Lower lobe of right lung (tissue), 2 donors: ENCODE measurements at regions not wholly inside any gene's neighbourhood (a gene's known extent, or its start where the extent isn't known, plus 50 kb on each side); places are given as distances from the start of the nearest gene placed in this dataset.

ENCODE experiments used
- ATAC-seq, 2 donors: fragments of 200-7000 bp; cut with Tn5 transposase; one replicate each; pipeline ENCODE4 v1.9.1; 2020 to 2022; ENCODE audit warnings: mild to moderate bottlenecking in 2 of 2, moderate library complexity in 2 of 2
- DNase-seq: peaks from one replicate; pipeline ENCODE4 v3.0.0-alpha.2; 2020
- H3K27ac ChIP-seq: fragments of 200-600 bp; one replicate; pipeline ENCODE4 v1.8.0; 2022
- H3K27me3 ChIP-seq: fragments of 200-600 bp; one replicate; pipeline ENCODE4 v1.8.0; 2022; ENCODE audit warnings: low read depth
- H3K36me3 ChIP-seq: fragments of 200-600 bp; one replicate; pipeline ENCODE4 v1.8.0; 2022; ENCODE audit warnings: mild to moderate bottlenecking
- H3K4me1 ChIP-seq: fragments of 200-600 bp; one replicate; pipeline ENCODE4 v1.8.0; 2022
- H3K4me3 ChIP-seq: fragments of 200-600 bp; one replicate; pipeline ENCODE4 v1.8.0; 2022; ENCODE audit warnings: mild to moderate bottlenecking
- H3K9me3 ChIP-seq: fragments of 200-600 bp; one replicate; pipeline ENCODE4 v1.8.0; 2022
- intact Hi-C: fragments of 100-400 bp; cut with DNase I; formaldehyde crosslinking; loops from one replicate; pipeline ENCODE4 v1.11.0; 2022
- TF ChIP-seq, protein P1 (sequence below): fragments of 200-600 bp; IDR thresholded peaks from one replicate; pipeline ENCODE4 v1.8.0; 2022; ENCODE audit warnings: antibody characterized with exemption, mild to moderate bottlenecking
- donor health status: DM: no; HTN: yes; CAD: no; lungs with severe emphysema.

DNA sequence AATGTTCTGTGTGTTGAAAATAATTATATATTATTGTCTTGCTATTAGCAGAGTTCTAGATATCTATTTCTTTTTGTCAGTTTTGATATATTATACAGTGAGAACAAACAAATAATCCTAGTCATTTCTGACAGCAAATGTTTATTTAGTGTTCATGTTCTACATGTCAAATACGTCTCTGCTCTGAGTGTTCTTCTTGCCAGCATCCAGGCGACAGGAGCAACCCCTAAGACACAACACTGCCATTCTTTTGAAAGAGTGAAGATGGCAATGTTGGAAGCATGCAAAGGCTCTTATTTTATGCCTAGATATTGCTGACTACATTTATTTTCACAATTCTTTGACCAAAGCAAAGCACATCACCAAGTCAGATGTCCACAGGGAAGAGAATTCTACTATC lies 1556.6 kb upstream of the TMEFF2 start:
- H3K27me3 ChIP-seq: no peaks in the 10 kb centered on the region
- no peak overlapping the region for H3K27ac ChIP-seq
- H3K4me3 ChIP-seq: no peak overlapping the region
- H3K9me3 ChIP-seq: no peaks in the 10 kb centered on the region
- no peaks in the 10 kb centered on the region for H3K4me1 ChIP-seq
- no peaks in the 10 kb centered on the region for H3K36me3 ChIP-seq
- ATAC-seq (no peak), DNase-seq (no peak)
- intact Hi-C loops: no loop called here
- TF ChIP-seq, protein P1, sequence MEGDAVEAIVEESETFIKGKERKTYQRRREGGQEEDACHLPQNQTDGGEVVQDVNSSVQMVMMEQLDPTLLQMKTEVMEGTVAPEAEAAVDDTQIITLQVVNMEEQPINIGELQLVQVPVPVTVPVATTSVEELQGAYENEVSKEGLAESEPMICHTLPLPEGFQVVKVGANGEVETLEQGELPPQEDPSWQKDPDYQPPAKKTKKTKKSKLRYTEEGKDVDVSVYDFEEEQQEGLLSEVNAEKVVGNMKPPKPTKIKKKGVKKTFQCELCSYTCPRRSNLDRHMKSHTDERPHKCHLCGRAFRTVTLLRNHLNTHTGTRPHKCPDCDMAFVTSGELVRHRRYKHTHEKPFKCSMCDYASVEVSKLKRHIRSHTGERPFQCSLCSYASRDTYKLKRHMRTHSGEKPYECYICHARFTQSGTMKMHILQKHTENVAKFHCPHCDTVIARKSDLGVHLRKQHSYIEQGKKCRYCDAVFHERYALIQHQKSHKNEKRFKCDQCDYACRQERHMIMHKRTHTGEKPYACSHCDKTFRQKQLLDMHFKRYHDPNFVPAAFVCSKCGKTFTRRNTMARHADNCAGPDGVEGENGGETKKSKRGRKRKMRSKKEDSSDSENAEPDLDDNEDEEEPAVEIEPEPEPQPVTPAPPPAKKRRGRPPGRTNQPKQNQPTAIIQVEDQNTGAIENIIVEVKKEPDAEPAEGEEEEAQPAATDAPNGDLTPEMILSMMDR: no peak

DNA sequence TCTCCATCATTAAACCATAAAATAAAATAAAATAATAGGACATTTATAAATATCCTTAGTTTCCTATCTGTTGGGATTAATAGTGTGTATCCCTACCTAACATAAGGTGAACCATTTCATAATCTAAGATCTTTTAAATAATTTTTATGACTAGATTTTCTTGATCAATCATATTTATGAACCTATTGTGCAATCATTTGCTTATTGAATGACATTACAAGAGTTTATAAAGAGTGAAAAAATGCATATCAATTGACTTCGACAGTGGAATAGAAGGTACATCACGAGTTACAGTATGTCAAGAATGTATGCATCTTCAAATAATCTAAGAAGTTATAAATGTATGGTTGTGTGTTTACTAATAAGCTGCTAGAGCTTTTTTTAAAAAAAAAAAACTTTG lies 1554.8 kb upstream of the TMEFF2 start:
- Histone ChIP-seq H3K36me3 (no peaks in the 10 kb centered on the region), H3K27ac (no peak overlapping the region), H3K9me3 (no peaks in the 10 kb centered on the region), H3K4me3 (no peak overlapping the region), H3K4me1 (no peaks in the 10 kb centered on the region), H3K27me3 (no peaks in the 10 kb centered on the region)
- no peak for DNase-seq
- TF ChIP-seq, protein P1: no peak
- intact Hi-C loops: no loop called here
- ATAC-seq: no peak

DNA sequence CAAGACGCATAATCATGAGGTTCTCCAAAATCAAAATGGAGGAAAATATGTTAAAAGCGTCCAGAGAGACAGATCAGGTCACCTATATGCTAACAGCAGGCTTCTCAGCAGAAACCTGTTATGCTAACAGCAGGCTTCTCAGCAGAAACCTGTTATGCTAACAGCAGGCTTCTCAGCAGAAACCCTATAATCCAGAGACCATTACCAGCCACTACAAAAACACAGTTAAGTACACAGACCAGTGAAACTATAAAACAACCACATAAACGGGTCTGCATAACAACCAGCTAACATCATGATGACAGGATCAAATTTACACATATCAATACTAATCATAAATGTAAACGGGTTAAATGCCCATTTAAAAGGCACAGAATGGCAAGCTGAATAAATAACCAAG lies 1548.4 kb upstream of the TMEFF2 start:
- TF ChIP-seq, protein P1: no peak
- H3K9me3 ChIP-seq: no peaks in the 10 kb centered on the region
- ATAC-seq (no peak), DNase-seq (no peak)
- no peaks in the 10 kb centered on the region for H3K4me1 ChIP-seq
- no peaks in the 10 kb centered on the region for H3K36me3 ChIP-seq
- no peaks in the 10 kb centered on the region for H3K27me3 ChIP-seq
- no peak overlapping the region for H3K4me3 ChIP-seq
- intact Hi-C loops: no loop called here
- H3K27ac ChIP-seq: no peak overlapping the region

DNA sequence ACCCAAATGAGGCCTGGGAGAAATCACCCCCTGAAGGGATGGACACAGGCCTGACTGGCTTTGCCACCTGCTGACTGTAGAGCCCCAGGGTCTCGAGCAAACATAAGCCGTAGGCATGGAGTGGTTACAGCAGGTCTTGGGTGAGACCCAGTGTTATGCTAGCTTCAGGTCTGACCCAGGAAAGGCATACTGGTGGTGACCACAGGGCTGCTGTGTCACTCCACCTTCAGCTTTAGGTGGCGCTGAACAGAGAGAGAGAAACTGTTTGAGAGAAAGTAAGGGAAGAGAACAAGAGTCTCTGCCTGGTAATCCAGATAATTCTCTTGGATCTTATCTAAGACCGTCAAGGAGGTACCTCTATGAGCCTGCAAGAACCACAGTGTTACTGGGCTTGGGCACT lies 1544.2 kb upstream of the TMEFF2 start:
- H3K27ac ChIP-seq: no peak overlapping the region
- H3K4me3 ChIP-seq: no peak overlapping the region
- ATAC-seq (no peak), DNase-seq (no peak)
- H3K36me3 ChIP-seq: no peaks in the 10 kb centered on the region
- intact Hi-C loops: no loop called here
- H3K9me3 ChIP-seq: no peaks in the 10 kb centered on the region
- H3K4me1 ChIP-seq: no peaks in the 10 kb centered on the region
- TF ChIP-seq, protein P1: no peak
- no peaks in the 10 kb centered on the region for H3K27me3 ChIP-seq

DNA sequence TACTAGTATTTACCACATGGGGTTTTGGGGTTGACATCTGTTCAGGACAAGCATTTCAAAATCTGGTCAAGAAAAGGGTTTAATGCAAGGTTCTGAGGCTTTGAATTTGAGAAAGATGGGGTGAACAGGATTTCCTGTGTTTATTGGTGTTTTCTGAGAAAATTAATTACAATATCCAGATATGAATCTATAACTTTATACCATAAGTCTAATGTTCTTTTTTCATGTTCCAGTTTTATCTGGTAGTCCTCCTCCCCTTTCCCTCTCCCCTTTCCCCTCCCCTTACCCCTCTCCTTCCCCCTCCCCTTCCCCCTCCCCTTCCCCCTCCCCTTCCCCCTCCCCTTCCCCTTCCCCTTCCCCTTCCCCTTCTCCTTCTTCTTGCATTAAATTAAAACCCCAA lies 1518.2 kb upstream of the TMEFF2 start:
- TF ChIP-seq, protein P1: no peak
- H3K4me1 ChIP-seq: no peaks in the 10 kb centered on the region
- H3K27me3 ChIP-seq: no peaks in the 10 kb centered on the region
- no peak for ATAC-seq
- no peak overlapping the region for H3K4me3 ChIP-seq
- intact Hi-C loops: no loop called here
- H3K27ac ChIP-seq: no peak overlapping the region
- DNase-seq: no peak
- no peaks in the 10 kb centered on the region for H3K36me3 ChIP-seq
- H3K9me3 ChIP-seq: no peaks in the 10 kb centered on the region

DNA sequence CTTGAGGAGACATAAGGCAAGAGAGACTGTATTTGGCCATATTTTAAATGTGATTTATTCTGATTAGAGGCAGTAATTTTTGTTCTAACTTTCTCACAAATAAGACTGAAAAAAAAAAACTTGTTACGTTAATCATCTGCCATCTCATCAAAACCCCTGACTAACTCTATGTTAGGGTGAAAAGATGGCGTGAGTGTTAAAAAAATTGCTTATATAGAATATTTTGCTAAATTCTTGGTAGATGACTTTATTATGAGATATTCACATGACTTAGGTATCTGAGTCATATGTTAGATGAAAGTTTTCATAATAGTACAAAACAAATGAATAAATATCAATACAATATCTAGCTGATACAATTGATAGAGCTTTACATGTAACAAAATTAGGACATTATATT lies 1508.7 kb upstream of the TMEFF2 start:
- no peak overlapping the region for H3K4me3 ChIP-seq
- TF ChIP-seq, protein P1: no peak
- no peak for ATAC-seq

More for the DNA sequence above, 1508.7 kb upstream of the TMEFF2 start:
- Histone ChIP-seq H3K9me3 (no peaks in the 10 kb centered on the region), H3K36me3 (no peaks in the 10 kb centered on the region), H3K4me1 (no peaks in the 10 kb centered on the region), H3K27me3 (no peaks in the 10 kb centered on the region), H3K27ac (no peak overlapping the region)
- no peak for DNase-seq
- intact Hi-C loops: no loop called here
